ENCODE measurements at regions not wholly inside any gene's neighbourhood (a gene's known extent, or its start where the extent isn't known, plus 50 kb on each side); places are given as distances from the start of the nearest gene placed in this dataset.
A peak's percentile ranks its signal among the peaks of the same experiment; 100 is the strongest.

- H3K9me3 Mint-ChIP-seq = peaks cover 9 to 15% of the 10 kb centered on the region in 2 donors
Observed at GRCh38 chr12:91959220-91959619, 186.4 kb downstream of the BTG1 start.

DNA sequence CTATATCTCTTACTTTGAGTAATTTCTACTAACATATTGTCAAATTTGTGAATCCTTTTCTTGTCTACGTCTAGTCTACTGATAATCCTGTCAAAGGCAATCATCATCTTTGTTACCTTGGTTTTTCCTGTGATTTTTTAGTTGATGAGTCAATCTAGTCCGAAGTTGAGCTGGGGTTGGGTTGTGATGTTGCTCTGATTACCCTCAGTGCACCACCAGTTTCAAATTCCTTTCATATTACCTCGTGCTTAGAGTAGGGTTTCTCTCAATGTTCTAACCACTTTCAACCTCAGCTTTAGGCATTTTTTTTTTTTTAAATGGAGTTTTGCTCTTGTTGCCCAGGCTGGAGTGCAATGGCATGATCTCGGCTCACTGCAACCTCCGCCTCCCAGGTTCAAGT is 186.8 kb downstream of the BTG1 start:
- peak; percentile 31 to 57 for ATAC-seq (replicated peaks in 1 of 2)
- peaks cover 17% of the 10 kb centered on the region for H3K4me1 Mint-ChIP-seq (ENCODE audit: low read depth)
- no peak for DNase-seq
- peaks cover 9 to 15% of the 10 kb centered on the region in 2 donors for H3K9me3 Mint-ChIP-seq
- H3K4me3 Mint-ChIP-seq = no peak overlapping the region
- no peaks in the 10 kb centered on the region for H3K27me3 Mint-ChIP-seq (ENCODE audit: low read depth)
- H3K27ac Mint-ChIP-seq = no peak overlapping the region
- peaks cover 0 to 2% of the 10 kb centered on the region in 2 donors for H3K36me3 Mint-ChIP-seq (ENCODE audit: insufficient read depth in 2 of 2)

More at GRCh38 chr12:91959220-91959619, 186.4 kb downstream of the BTG1 start:
- DNase-seq (no peak), ATAC-seq (replicated peaks in 1 of 2) (no peak)
- H3K27me3 Mint-ChIP-seq (ENCODE audit: low read depth) = no peaks in the 10 kb centered on the region
- H3K27ac Mint-ChIP-seq = no peak overlapping the region
- H3K4me1 Mint-ChIP-seq (ENCODE audit: low read depth) = peaks cover 17% of the 10 kb centered on the region
- no peak overlapping the region for H3K4me3 Mint-ChIP-seq
- H3K36me3 Mint-ChIP-seq (ENCODE audit: insufficient read depth in 2 of 2) = peaks cover 0 to 2% of the 10 kb centered on the region in 2 donors

GRCh38 chr12:91954747-91955146 is 190.9 kb downstream of the BTG1 start:
- no peak for ATAC-seq (replicated peaks in 1 of 2)
- peak overlapping the region; percentile 43 for H3K27ac Mint-ChIP-seq
- peaks cover 17% of the 10 kb centered on the region for H3K4me1 Mint-ChIP-seq (ENCODE audit: low read depth)
- no peaks in the 10 kb centered on the region for H3K27me3 Mint-ChIP-seq (ENCODE audit: low read depth)
- DNase-seq = no peak
- no peaks in the 10 kb centered on the region for H3K36me3 Mint-ChIP-seq (ENCODE audit: insufficient read depth in 2 of 2)
- H3K4me3 Mint-ChIP-seq = no peak overlapping the region
- H3K9me3 Mint-ChIP-seq = peaks cover 7 to 10% of the 10 kb centered on the region in 2 donors

DNA sequence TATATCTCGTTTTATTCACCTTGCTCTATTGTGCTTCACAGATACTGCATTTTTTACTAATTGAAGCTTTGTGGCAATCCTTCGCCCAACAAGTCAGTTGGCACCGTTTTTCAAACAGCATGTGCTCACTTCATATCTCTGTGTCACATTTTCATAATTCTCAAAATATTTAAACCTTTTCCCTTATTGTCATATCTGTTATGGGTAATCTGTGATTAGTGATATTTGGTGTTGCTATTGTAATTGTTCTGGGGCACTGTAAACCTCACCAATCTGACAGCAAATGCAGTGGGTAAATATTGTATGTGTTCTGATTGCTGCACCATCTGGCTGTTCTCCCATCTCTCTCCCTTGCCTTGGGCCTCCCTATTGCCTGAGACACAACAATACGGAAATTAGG is 191.3 kb downstream of the BTG1 start:
- Mint-ChIP-seq H3K36me3 (ENCODE audit: insufficient read depth in 2 of 2) (no peaks in the 10 kb centered on the region), H3K9me3 (peaks cover 7 to 10% of the 10 kb centered on the region in 2 donors), H3K27me3 (ENCODE audit: low read depth) (no peaks in the 10 kb centered on the region), H3K4me3 (no peak overlapping the region), H3K27ac (peak overlapping the region; percentile 43), H3K4me1 (ENCODE audit: low read depth) (peaks cover 17% of the 10 kb centered on the region)
- no peak for DNase-seq
- ATAC-seq (replicated peaks in 1 of 2) = no peak

DNA sequence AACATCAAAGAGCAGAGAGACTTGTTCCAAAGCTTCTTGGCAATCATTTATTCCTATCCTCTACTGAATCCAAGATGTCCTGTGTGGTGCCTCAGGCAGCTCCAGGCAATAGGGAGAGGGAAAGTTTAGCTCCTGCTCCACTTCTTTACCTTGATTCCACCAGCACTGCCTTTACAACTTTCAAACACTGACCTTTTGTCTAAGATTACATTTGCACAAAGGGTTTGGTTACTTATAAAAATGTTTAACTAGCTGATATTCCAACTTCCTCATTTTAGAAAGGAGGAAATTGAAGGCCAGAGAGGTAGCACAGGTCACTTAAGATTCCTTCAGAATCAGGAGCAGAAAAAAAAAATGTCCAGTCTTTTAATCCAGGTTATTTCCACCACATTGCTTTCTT is 192.7 kb downstream of the BTG1 start:
- Mint-ChIP-seq H3K36me3 (ENCODE audit: insufficient read depth in 2 of 2) (no peaks in the 10 kb centered on the region), H3K4me1 (ENCODE audit: low read depth) (peaks cover 21% of the 10 kb centered on the region), H3K27ac (no peak overlapping the region), H3K4me3 (no peak overlapping the region), H3K27me3 (ENCODE audit: low read depth) (no peaks in the 10 kb centered on the region), H3K9me3 (peaks cover 7 to 10% of the 10 kb centered on the region in 2 donors)
- DNase-seq = no peak
- no peak for ATAC-seq (replicated peaks in 1 of 2)

DNA sequence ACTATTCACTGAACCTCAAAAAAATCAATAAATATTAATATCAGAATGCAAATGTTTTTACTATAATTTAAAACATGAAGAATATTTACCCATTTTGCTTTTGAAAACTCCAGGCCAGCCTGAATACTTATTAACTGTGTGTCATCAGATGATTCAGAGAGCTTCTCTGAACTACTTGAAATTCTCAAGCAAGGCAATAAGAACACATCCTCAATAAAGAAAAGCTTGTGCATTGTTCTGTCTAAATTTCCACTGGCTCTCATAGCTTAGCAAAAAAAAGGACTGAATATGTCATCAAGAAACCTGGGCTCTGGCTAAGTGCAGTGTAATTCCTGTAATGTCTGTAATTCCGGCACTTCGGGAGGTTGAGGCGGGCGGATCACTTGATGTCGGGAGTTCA is 194.1 kb downstream of the BTG1 start:
- no peaks in the 10 kb centered on the region for H3K27me3 Mint-ChIP-seq (ENCODE audit: low read depth)
- no peak for ATAC-seq (replicated peaks in 1 of 2)
- no peak for DNase-seq
- peaks cover 21% of the 10 kb centered on the region for H3K4me1 Mint-ChIP-seq (ENCODE audit: low read depth)
- H3K4me3 Mint-ChIP-seq = no peak overlapping the region
- H3K9me3 Mint-ChIP-seq = peaks cover 3 to 8% of the 10 kb centered on the region in 2 donors
- H3K36me3 Mint-ChIP-seq (ENCODE audit: insufficient read depth in 2 of 2) = no peaks in the 10 kb centered on the region
- H3K27ac Mint-ChIP-seq = no peak overlapping the region

- no peaks in the 10 kb centered on the region for H3K27me3 Mint-ChIP-seq (ENCODE audit: low read depth)
- no peak overlapping the region for H3K4me3 Mint-ChIP-seq
- ATAC-seq (replicated peaks in 1 of 2) = no peak
- H3K9me3 Mint-ChIP-seq = peaks cover 0 to 2% of the 10 kb centered on the region in 2 donors
- no peak for DNase-seq
- peaks cover 8% of the 10 kb centered on the region for H3K4me1 Mint-ChIP-seq (ENCODE audit: low read depth)
- no peaks in the 10 kb centered on the region for H3K36me3 Mint-ChIP-seq (ENCODE audit: insufficient read depth in 2 of 2)
- H3K27ac Mint-ChIP-seq = no peak overlapping the region
Observed at GRCh38 chr12:91948504-91948903, 197.1 kb downstream of the BTG1 start.

DNA sequence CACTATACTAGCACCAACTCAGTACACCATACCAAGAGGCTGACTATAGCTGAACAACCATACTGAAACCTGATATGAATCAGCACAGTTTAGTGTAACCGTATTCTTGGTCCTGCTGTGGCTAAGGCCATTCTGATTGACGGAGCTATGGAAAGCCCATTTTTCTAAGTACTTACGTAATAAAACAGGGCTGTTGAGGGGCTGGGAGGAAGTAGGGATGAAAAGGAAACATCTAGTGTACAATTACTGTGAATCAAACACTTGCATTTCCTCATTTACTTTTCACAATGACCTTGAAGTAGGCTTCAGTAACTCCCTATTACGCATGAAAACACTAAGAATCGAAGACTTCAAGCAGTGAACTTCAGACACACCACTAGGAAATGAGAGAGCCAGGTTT is 198.2 kb downstream of the BTG1 start:
- Mint-ChIP-seq H3K4me1 (ENCODE audit: low read depth) (peaks cover 8% of the 10 kb centered on the region), H3K9me3 (peaks cover 2 to 5% of the 10 kb centered on the region in 2 donors), H3K27me3 (ENCODE audit: low read depth) (no peaks in the 10 kb centered on the region), H3K36me3 (ENCODE audit: insufficient read depth in 2 of 2) (peaks cover under 1 to 4% of the 10 kb centered on the region in 2 donors), H3K27ac (no peak overlapping the region), H3K4me3 (no peak overlapping the region)
- ATAC-seq (replicated peaks in 1 of 2) = peak; percentile 89 to 94
- peak in 1 of 2 donors; percentile 4 for DNase-seq

GRCh38 chr12:91944637-91945036 is 201.0 kb downstream of the BTG1 start:
- Mint-ChIP-seq H3K4me1 (ENCODE audit: low read depth) (peaks cover 8% of the 10 kb centered on the region), H3K27me3 (ENCODE audit: low read depth) (no peaks in the 10 kb centered on the region), H3K4me3 (no peak overlapping the region), H3K9me3 (peaks cover 5 to 9% of the 10 kb centered on the region in 2 donors), H3K36me3 (ENCODE audit: insufficient read depth in 2 of 2) (peaks cover 1 to 4% of the 10 kb centered on the region in 2 donors), H3K27ac (no peak overlapping the region)
- DNase-seq = no peak
- ATAC-seq (replicated peaks in 1 of 2) = no peak

- H3K4me3 Mint-ChIP-seq = no peak overlapping the region
- H3K27ac Mint-ChIP-seq = no peak overlapping the region
- DNase-seq (no peak), ATAC-seq (replicated peaks in 1 of 2) (no peak)
- peaks cover 5 to 11% of the 10 kb centered on the region in 2 donors for H3K9me3 Mint-ChIP-seq
- H3K36me3 Mint-ChIP-seq (ENCODE audit: insufficient read depth in 2 of 2) = peaks cover 1 to 4% of the 10 kb centered on the region in 2 donors
- no peaks in the 10 kb centered on the region for H3K27me3 Mint-ChIP-seq (ENCODE audit: low read depth)
- H3K4me1 Mint-ChIP-seq (ENCODE audit: low read depth) = no peaks in the 10 kb centered on the region
Observed at GRCh38 chr12:91940826-91941570, 204.6 kb downstream of the BTG1 start.

DNA sequence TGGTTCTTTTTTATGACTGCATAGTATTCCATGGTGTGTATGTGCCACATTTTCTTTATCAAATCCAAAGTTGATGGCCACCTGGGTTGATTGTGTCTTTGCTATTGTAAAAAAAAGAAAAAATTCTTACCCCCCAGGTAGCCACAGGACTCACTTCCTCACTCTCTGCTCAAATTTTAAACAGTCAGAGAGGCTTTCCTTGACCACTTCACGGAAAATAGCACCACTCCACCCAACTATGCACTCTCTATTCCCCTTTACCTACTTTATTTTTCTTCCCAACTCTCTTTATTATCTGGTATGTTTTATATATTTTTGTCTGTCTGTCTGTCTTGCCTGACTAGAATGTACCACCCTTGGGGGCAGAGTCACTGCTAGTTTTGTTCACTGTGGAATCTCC is 205.3 kb downstream of the BTG1 start:
- Mint-ChIP-seq H3K36me3 (ENCODE audit: insufficient read depth in 2 of 2) (peaks cover 1 to 4% of the 10 kb centered on the region in 2 donors), H3K4me3 (no peak overlapping the region), H3K27ac (no peak overlapping the region), H3K9me3 (peaks cover 4 to 11% of the 10 kb centered on the region in 2 donors), H3K27me3 (ENCODE audit: low read depth) (no peaks in the 10 kb centered on the region), H3K4me1 (ENCODE audit: low read depth) (no peaks in the 10 kb centered on the region)
- no peak for DNase-seq
- no peak for ATAC-seq (replicated peaks in 1 of 2)

DNA sequence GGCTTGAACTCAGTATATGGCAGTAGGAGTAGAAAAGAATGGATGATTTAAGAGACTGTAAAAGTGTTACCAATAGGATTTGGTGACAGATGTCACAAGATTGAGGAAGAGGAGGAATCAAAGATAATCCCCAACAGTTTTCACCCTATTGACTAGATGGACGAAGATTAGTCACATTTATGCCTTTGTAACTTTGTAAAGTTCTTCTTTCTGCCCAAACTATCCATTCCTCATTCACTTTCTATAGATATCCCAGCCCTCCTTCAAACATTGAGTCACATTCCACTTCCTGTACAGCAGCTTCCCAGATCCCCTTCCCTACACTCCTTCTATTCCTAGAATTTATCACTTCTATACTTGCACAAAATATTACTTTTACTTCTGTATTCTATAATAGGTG is 207.9 kb downstream of the BTG1 start:
- H3K4me1 Mint-ChIP-seq (ENCODE audit: low read depth) = no peaks in the 10 kb centered on the region
- H3K9me3 Mint-ChIP-seq = peaks cover 4 to 9% of the 10 kb centered on the region in 2 donors
- H3K36me3 Mint-ChIP-seq (ENCODE audit: insufficient read depth in 2 of 2) = peaks cover 1 to 2% of the 10 kb centered on the region in 2 donors
- DNase-seq (no peak), ATAC-seq (replicated peaks in 1 of 2) (no peak)
- no peak overlapping the region for H3K27ac Mint-ChIP-seq
- H3K27me3 Mint-ChIP-seq (ENCODE audit: low read depth) = no peaks in the 10 kb centered on the region
- H3K4me3 Mint-ChIP-seq = no peak overlapping the region

- Mint-ChIP-seq H3K36me3 (ENCODE audit: insufficient read depth in 2 of 2) (no peaks in the 10 kb centered on the region), H3K4me1 (ENCODE audit: low read depth) (no peaks in the 10 kb centered on the region), H3K27ac (no peak overlapping the region), H3K4me3 (no peak overlapping the region), H3K27me3 (ENCODE audit: low read depth) (no peaks in the 10 kb centered on the region), H3K9me3 (peaks cover 4 to 5% of the 10 kb centered on the region in 2 donors)
- ATAC-seq (replicated peaks in 1 of 2) (no peak), DNase-seq (no peak)
Observed at GRCh38 chr12:91937009-91937408, 208.6 kb downstream of the BTG1 start.

GRCh38 chr12:91935296-91935695 is 210.3 kb downstream of the BTG1 start:
- Mint-ChIP-seq H3K27me3 (ENCODE audit: low read depth) (no peaks in the 10 kb centered on the region), H3K4me3 (no peak overlapping the region), H3K36me3 (ENCODE audit: insufficient read depth in 2 of 2) (no peaks in the 10 kb centered on the region), H3K9me3 (peaks cover 0 to 3% of the 10 kb centered on the region in 2 donors), H3K27ac (no peak overlapping the region), H3K4me1 (ENCODE audit: low read depth) (no peaks in the 10 kb centered on the region)
- DNase-seq = no peak
- no peak for ATAC-seq (replicated peaks in 1 of 2)

Data from activated T-cell treated with anti-CD3 and anti-CD28 coated beads, Interleukin-2, amount 50 U/mL, for 72 hours (primary cell).